Naive thymus-derived CD4-positive, alpha-beta T cell (primary cell): ENCODE measurements at regions not wholly inside any gene's neighbourhood (a gene's known extent, or its start where the extent isn't known, plus 50 kb on each side); places are given as distances from the start of the nearest gene placed in this dataset.

ENCODE experiments used
- ATAC-seq: fragments of 150-1000 bp; cut with Tn5 transposase; 2 replicates; pipeline ENCODE4 v1.10.0; 2021; ENCODE audit warnings: mild to moderate bottlenecking, moderate library complexity
- CTCF ChIA-PET: fragments of 350-600 bp; sonication (Branson Sonifier 250); formaldehyde crosslinking; loops from one replicate; lab custom pipeline; 2021; ENCODE audit warnings: antibody characterized with exemption; lab: Charles Lee
- POLR2A ChIA-PET: fragments of 350-600 bp; sonication (Branson Sonifier 250); formaldehyde crosslinking; loops from one replicate; lab custom pipeline; 2021; ENCODE audit warnings: antibody characterized with exemption, inconsistent platforms; lab: Charles Lee
- DNase-seq, 9 donors: peaks; one replicate each; pipeline versions ENCODE4 v3.0.0 to v3.0.0-alpha.2; 2020 to 2022; ENCODE audit warnings: mixed read lengths in 1 of 9
- H3K27ac ChIP-seq: one replicate; pipeline ENCODE4 v1.7.0; 2013; ENCODE audit warnings: mild to moderate bottlenecking, low read depth, low read length, moderate library complexity
- H3K27me3 ChIP-seq, 2 donors: one replicate each; pipeline ENCODE4 v1.7.0; 2013; ENCODE audit warnings: low read length in 2 of 2, mild to moderate bottlenecking in 2 of 2, moderate library complexity in 2 of 2; ENCODE audit not compliant: control insufficient read depth in 2 of 2, insufficient read depth in 2 of 2
- H3K36me3 ChIP-seq, 3 experiments: 1 replicate in 2 of 3; 2 replicates in 1 of 3; pipeline ENCODE4 v1.7.0; 2013; ENCODE audit warnings: low read length in 3 of 3, mild to moderate bottlenecking in 3 of 3, moderate library complexity in 1 of 3; ENCODE audit not compliant: insufficient read depth in 3 of 3, control insufficient read depth in 2 of 3
- H3K4me1 ChIP-seq, 2 donors: one replicate each; pipeline ENCODE4 v1.7.0; 2013; ENCODE audit warnings: low read length in 2 of 2, mild to moderate bottlenecking in 2 of 2, moderate library complexity in 1 of 2; ENCODE audit not compliant: control insufficient read depth in 2 of 2, insufficient read depth in 2 of 2
- H3K4me3 ChIP-seq: 2 replicates; pipeline ENCODE4 v1.7.0; 2013; ENCODE audit warnings: mild to moderate bottlenecking, low read length
- H3K9me3 ChIP-seq, 3 experiments: 1 replicate in 2 of 3; 2 replicates in 1 of 3; pipeline ENCODE4 v1.7.0; 2013; ENCODE audit warnings: low read length in 3 of 3; ENCODE audit not compliant: control insufficient read depth in 2 of 3
- H3K27ac Mint-ChIP-seq, 9 donors: one replicate each; pipeline ENCODE4 v1.8.0; 2020 to 2022; ENCODE audit warnings: mixed read lengths in 9 of 9, mild to moderate bottlenecking in 8 of 9, moderate library complexity in 5 of 9, inconsistent platforms in 2 of 9
- H3K27me3 Mint-ChIP-seq, 5 donors: one replicate each; pipeline ENCODE4 v1.8.0; 2021 to 2022; ENCODE audit warnings: mixed read lengths in 5 of 5, mild to moderate bottlenecking in 1 of 5
- H3K36me3 Mint-ChIP-seq, 5 donors: one replicate each; pipeline ENCODE4 v1.8.0; 2020 to 2022; ENCODE audit warnings: mixed read lengths in 5 of 5, mild to moderate bottlenecking in 3 of 5, inconsistent platforms in 1 of 5
- H3K4me1 Mint-ChIP-seq, 7 donors: one replicate each; pipeline ENCODE4 v1.8.0; 2020 to 2022; ENCODE audit warnings: mixed read lengths in 7 of 7, mild to moderate bottlenecking in 3 of 7, inconsistent platforms in 1 of 7
- H3K4me3 Mint-ChIP-seq, 10 donors: one replicate each; pipeline ENCODE4 v1.8.0; 2020 to 2022; ENCODE audit warnings: mild to moderate bottlenecking in 10 of 10, mixed read lengths in 10 of 10, moderate library complexity in 6 of 10, inconsistent platforms in 2 of 10
- H3K9me3 Mint-ChIP-seq, 11 donors: one replicate each; pipeline ENCODE4 v1.8.0; 2020 to 2022; ENCODE audit warnings: mixed read lengths in 11 of 11, mild to moderate bottlenecking in 4 of 11, inconsistent platforms in 1 of 11, moderate library complexity in 1 of 11
- intact Hi-C, 2 donors: fragments of 100-400 bp; cut with micrococcal nuclease; formaldehyde crosslinking; loops; one replicate each; pipeline ENCODE4 v1.15.1; 2023

DNA sequence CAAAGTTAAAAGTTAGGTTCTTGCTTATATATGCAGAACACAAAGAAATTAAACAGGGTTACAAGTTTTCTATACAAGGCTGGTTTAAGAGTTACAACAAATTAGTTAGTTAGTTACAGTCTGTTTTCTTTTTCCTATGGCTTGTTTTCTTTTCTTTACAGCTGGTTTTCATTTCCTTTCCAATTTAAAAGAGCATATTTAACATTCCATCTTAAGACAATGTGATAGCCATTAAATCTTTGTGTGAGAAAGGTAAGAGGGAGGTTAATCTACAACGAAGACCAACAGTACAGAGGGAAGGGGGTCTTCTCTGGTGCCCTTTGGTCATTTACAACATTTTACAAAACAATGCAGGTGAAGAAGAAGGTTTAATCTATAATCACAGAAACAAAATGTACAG, 290.6 kb downstream of the ZNF674 start:
- POLR2A ChIA-PET, result no interaction called here
- Histone ChIP-seq H3K27ac (no peak overlapping the region), H3K4me3 (no peak overlapping the region), H3K36me3 (no peaks in the 10 kb centered on the region), H3K27me3 (no peaks in the 10 kb centered on the region), H3K4me1 (no peaks in the 10 kb centered on the region), H3K9me3 (no peaks in the 10 kb centered on the region)
- Mint-ChIP-seq H3K9me3 (peaks cover 0 to 2% (median 0%) of the 10 kb centered on the region in 11 donors), H3K4me3 (no peak overlapping the region), H3K36me3 (no peaks in the 10 kb centered on the region), H3K27me3 (no peaks in the 10 kb centered on the region), H3K27ac (no peak overlapping the region), H3K4me1 (peaks cover 0 to 9% (median 2%) of the 10 kb centered on the region in 7 donors)
- DNase-seq (no peak), ATAC-seq (no peak)
- CTCF ChIA-PET, result no interaction called here
- intact Hi-C loops, result no loop called here

DNA sequence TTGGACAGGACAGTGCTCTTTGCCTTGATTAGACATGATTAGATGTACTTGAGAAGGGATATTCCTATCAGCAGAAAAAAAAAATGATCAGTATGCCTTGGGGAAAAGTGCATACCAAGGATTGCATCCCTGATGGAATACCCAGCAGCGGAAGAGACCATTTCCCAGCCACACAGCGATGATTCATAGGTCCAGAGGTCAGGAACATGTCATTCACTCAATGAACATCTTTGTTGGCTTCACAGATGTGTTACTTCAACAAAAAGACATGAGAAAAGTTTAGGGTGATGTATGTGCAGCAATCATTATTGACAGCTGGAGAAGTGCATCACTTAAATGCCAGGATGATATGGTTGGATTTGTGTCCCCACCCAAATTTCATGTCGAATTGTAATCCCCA, 293.5 kb downstream of the ZNF674 start:
- Histone ChIP-seq H3K9me3 (no peaks in the 10 kb centered on the region), H3K4me3 (no peak overlapping the region), H3K27ac (no peak overlapping the region), H3K27me3 (no peaks in the 10 kb centered on the region), H3K36me3 (no peaks in the 10 kb centered on the region), H3K4me1 (no peaks in the 10 kb centered on the region)
- Mint-ChIP-seq H3K27me3 (no peaks in the 10 kb centered on the region), H3K4me1 (peaks cover 0 to 2% (median 0%) of the 10 kb centered on the region in 7 donors), H3K36me3 (no peaks in the 10 kb centered on the region), H3K27ac (no peak overlapping the region), H3K4me3 (no peak overlapping the region), H3K9me3 (peaks cover 0 to 2% (median 0%) of the 10 kb centered on the region in 11 donors)
- intact Hi-C loops, result no loop called here
- CTCF ChIA-PET, result no interaction called here
- no peak for DNase-seq
- POLR2A ChIA-PET, result no interaction called here
- no peak for ATAC-seq

DNA sequence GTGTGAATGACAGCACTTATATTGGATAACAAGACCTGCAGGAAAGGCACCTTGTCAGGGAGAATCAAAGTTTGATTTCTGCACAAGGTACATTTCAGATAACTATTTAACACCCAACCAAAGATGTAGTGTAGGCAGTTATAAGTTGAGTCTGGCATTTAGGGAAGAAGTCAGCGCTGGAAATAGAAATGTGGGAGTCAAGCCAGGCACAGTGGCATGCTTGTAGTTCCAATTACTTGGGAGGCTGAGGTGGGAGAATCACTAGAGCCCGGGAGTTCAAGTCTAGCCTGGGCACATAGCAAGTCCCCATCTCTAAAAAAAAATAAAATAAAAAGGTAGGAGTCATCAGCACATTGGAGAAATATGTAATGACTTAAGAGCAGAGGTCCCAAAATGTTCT, 295.1 kb downstream of the ZNF674 start:
- CTCF ChIA-PET, result no interaction called here
- POLR2A ChIA-PET, result no interaction called here
- intact Hi-C loops, result no loop called here

DNA sequence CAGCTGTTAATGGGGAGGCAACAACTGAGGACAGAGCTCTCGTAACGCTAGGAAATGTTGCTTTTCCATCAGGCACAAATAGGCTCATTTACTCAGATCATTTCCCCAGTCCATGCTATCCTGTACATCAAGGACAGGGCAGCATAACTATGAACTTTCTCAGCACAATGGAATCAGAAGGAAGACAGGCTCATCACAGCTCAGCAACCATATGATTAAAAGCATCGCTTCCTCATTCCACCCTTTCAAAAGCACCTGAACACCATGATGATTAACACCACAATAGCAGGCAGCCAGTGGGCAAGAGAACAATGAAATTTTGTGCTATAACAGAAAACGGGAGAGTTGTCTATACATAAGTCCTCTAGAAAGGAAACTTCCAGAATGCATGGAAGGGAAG, 297.8 kb downstream of the ZNF674 start:
- Histone ChIP-seq H3K36me3 (no peaks in the 10 kb centered on the region), H3K4me1 (no peaks in the 10 kb centered on the region), H3K9me3 (no peaks in the 10 kb centered on the region), H3K4me3 (no peak overlapping the region), H3K27me3 (no peaks in the 10 kb centered on the region), H3K27ac (no peak overlapping the region)
- intact Hi-C loops, result no loop called here
- Mint-ChIP-seq H3K36me3 (no peaks in the 10 kb centered on the region), H3K4me1 (peaks cover 0 to 10% (median 7%) of the 10 kb centered on the region in 7 donors), H3K27ac (no peak overlapping the region), H3K9me3 (peaks cover 0 to 3% (median 0%) of the 10 kb centered on the region in 11 donors), H3K27me3 (no peaks in the 10 kb centered on the region), H3K4me3 (no peak overlapping the region)
- ATAC-seq, result no peak
- POLR2A ChIA-PET, result no interaction called here
- no peak for DNase-seq
- CTCF ChIA-PET, result no interaction called here

More for the DNA sequence above, 295.1 kb downstream of the ZNF674 start:
- Histone ChIP-seq H3K27me3 (no peaks in the 10 kb centered on the region), H3K4me1 (no peaks in the 10 kb centered on the region), H3K4me3 (no peak overlapping the region), H3K27ac (no peak overlapping the region), H3K36me3 (no peaks in the 10 kb centered on the region), H3K9me3 (no peaks in the 10 kb centered on the region)
- H3K9me3 Mint-ChIP-seq, result peaks cover 0 to 4% (median 0%) of the 10 kb centered on the region in 11 donors
- H3K4me1 Mint-ChIP-seq, result peaks cover 0 to 3% (median 0%) of the 10 kb centered on the region in 7 donors
- H3K4me3 Mint-ChIP-seq, result no peak overlapping the region
- H3K27ac Mint-ChIP-seq, result no peak overlapping the region
- DNase-seq (no peak), ATAC-seq (no peak)
- no peaks in the 10 kb centered on the region for H3K36me3 Mint-ChIP-seq
- H3K27me3 Mint-ChIP-seq, result no peaks in the 10 kb centered on the region

DNA sequence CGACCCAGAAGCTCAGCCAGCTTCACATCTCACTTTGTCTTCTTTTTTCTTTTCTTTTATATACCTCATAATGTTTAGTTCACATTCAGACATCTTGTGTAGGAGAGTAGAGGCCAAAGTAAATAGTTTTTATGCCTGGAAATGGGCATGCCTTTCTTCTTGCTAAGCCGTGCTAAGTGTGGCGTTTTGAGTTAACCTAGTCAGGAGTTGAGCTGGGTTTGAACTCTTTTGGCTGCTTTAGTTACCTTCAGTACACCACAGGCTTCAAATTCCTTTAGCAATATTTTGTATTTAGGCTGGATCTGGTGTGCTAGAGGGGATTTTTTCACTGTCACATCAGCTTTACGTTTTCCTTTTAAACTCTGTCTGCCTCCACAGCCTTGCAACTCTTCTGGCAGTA, 300.8 kb downstream of the ZNF674 start:
- Mint-ChIP-seq H3K9me3 (peaks cover 0 to 3% (median 0%) of the 10 kb centered on the region in 11 donors), H3K4me1 (peaks cover 0 to 10% (median 7%) of the 10 kb centered on the region in 7 donors), H3K27ac (no peak overlapping the region), H3K36me3 (no peaks in the 10 kb centered on the region), H3K4me3 (no peak overlapping the region), H3K27me3 (no peaks in the 10 kb centered on the region)
- intact Hi-C loops, result no loop called here
- H3K27ac ChIP-seq, result no peak overlapping the region
- ChIA-PET CTCF (no interaction called here), POLR2A (no interaction called here)
- H3K4me3 ChIP-seq, result no peak overlapping the region
- no peaks in the 10 kb centered on the region for H3K4me1 ChIP-seq
- ATAC-seq, result no peak
- H3K27me3 ChIP-seq, result no peaks in the 10 kb centered on the region
- H3K36me3 ChIP-seq, result no peaks in the 10 kb centered on the region
- DNase-seq, result no peak
- H3K9me3 ChIP-seq, result no peaks in the 10 kb centered on the region

DNA sequence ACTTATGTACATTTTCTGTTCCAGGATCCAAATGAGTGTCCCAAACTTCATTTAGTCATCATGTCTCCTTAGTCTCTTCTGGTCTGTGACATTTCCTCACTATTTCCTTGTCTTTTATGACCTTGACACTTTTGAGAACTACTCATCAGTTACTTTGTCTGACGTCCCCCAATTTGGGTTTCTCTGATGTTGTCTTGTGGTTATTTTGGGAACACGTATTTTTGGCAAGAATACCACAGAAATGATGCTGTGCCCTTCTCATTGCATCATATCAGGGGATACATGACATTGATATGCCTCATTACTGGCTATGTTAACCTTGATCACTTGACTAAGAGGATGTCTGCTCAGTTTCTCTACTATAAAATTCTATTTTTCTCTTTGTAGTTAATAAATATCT, 308.8 kb downstream of the ZNF674 start:
- Histone ChIP-seq H3K4me3 (no peak overlapping the region), H3K27ac (no peak overlapping the region), H3K27me3 (no peaks in the 10 kb centered on the region), H3K4me1 (no peaks in the 10 kb centered on the region), H3K36me3 (no peaks in the 10 kb centered on the region), H3K9me3 (no peaks in the 10 kb centered on the region)
- ChIA-PET CTCF (no interaction called here), POLR2A (no interaction called here)
- Mint-ChIP-seq H3K9me3 (peaks cover 0 to 4% (median 0%) of the 10 kb centered on the region in 11 donors), H3K27ac (no peak overlapping the region), H3K4me3 (no peak overlapping the region), H3K4me1 (no peaks in the 10 kb centered on the region), H3K27me3 (no peaks in the 10 kb centered on the region), H3K36me3 (no peaks in the 10 kb centered on the region)
- DNase-seq, result peak in 1 of 9 donors; percentile 1
- intact Hi-C loops, result no loop called here
- no peak for ATAC-seq

DNA sequence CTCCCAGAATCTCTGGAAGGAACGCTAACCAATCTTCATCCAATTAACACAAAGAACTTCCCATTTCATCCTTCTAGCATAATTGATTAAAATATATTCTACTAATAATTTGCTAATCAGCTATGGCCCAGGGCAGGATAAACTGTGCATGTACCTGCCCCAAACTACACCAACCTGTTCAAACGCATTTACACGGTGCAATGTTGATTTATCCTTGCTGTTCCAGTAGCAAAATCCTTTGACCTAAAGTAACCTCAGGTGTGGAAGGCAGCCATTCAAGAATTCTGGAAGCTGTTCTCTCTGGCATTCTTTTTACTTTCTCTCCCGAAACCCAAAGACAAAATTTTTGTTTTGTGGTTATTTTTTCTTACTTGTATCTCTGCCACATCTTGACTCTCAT, 309.4 kb downstream of the ZNF674 start:
- ChIA-PET POLR2A (no interaction called here), CTCF (interaction anchor here (0.5 kb wide), 1 partner anchor 14 kb away, joined by 3 read pairs; no protein-coding TSS in a partner anchor)
- ATAC-seq (no peak), DNase-seq (no peak)
- intact Hi-C loops, result no loop called here
- no peak overlapping the region for H3K4me3 Mint-ChIP-seq
- no peaks in the 10 kb centered on the region for H3K4me1 Mint-ChIP-seq
- no peaks in the 10 kb centered on the region for H3K27me3 Mint-ChIP-seq
- no peak overlapping the region for H3K27ac ChIP-seq
- no peaks in the 10 kb centered on the region for H3K36me3 Mint-ChIP-seq
- no peak overlapping the region for H3K27ac Mint-ChIP-seq
- no peaks in the 10 kb centered on the region for H3K9me3 ChIP-seq
- no peaks in the 10 kb centered on the region for H3K27me3 ChIP-seq
- H3K4me3 ChIP-seq, result no peak overlapping the region
- peaks cover 0 to 6% (median 0%) of the 10 kb centered on the region in 11 donors for H3K9me3 Mint-ChIP-seq
- no peaks in the 10 kb centered on the region for H3K4me1 ChIP-seq
- no peaks in the 10 kb centered on the region for H3K36me3 ChIP-seq
